Umbilical cord (tissue), 1 donor: ENCODE measurements at regions not wholly inside any gene's neighbourhood (a gene's known extent, or its start where the extent isn't known, plus 50 kb on each side); places are given as distances from the start of the nearest gene placed in this dataset.
"Not testable (repeated sequence)": the region's sequence is repeated elsewhere in the genome, so short reads cannot be mapped to it uniquely, and the experiment has no call there.

Experiments
- DNase-seq: peaks from one replicate; pipeline ENCODE4 v3.0.0-alpha.2; 2015; ENCODE audit warnings: low spot score

GRCh38 chr9:85212887-85213286, 528.9 kb downstream of the AGTPBP1 start:
- DNase-seq = no peak

DNA sequence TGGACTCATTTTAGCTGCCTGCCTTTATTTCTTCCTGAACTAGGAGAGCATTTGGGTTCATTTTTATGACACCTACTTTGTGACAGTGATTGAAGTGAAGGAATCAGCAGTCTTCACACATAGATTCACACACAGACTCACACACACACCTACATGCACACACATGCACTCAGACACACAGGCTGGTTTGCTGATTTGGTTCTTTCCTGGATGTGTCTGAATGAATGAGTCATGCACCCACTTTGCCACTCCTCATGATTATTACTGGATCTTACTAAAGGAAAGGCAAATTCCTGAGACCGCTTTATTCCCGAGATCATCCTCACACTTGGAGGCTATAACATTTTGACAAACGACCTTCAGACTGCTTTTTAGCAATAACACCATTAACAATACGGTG, 529.5 kb downstream of the AGTPBP1 start:
- DNase-seq = peak; percentile 42

DNA sequence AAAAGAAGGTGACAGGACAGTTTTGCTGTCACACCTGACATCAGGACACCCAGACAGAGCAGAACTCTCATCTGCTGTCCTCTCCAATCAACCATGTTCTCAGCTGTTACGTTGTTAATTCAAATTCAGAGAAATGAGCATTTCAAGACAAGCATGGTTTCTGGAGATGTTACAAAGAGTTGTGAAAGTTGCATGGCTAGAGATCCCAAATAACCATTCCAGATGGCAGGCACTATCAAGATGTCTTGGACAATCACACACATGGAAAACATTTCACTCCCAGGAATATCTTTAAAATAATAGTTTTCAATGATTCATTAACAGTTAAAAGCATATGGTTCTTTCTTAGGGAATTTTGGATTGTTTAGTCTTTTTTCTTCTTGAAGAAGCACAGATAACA, 533.1 kb downstream of the AGTPBP1 start:
- no peak for DNase-seq

DNA sequence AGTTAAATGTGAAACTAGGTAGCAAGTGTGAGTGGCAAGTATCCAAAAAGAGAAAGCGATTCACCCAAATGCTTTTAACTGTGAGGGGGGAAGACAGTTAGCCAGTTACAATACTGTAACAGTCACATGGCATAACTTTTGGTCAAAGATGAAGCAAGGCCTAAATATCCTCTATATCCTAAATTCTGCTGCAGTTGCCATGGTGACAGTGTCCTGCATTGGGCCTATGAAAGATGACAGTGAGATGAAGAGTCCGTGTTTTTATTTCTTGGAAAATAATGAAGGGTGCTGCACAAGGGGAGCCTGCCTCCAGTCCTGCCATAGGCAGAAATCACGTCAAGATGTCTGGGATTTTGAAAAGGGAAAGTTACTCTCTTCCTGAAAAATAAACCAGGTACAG, 534.6 kb downstream of the NTRK2 start:
- DNase-seq = no peak

- DNase-seq = no peak
These were observed 533.1 kb downstream of the NTRK2 start for GRCh38 chr9:85202596-85202995.

DNA sequence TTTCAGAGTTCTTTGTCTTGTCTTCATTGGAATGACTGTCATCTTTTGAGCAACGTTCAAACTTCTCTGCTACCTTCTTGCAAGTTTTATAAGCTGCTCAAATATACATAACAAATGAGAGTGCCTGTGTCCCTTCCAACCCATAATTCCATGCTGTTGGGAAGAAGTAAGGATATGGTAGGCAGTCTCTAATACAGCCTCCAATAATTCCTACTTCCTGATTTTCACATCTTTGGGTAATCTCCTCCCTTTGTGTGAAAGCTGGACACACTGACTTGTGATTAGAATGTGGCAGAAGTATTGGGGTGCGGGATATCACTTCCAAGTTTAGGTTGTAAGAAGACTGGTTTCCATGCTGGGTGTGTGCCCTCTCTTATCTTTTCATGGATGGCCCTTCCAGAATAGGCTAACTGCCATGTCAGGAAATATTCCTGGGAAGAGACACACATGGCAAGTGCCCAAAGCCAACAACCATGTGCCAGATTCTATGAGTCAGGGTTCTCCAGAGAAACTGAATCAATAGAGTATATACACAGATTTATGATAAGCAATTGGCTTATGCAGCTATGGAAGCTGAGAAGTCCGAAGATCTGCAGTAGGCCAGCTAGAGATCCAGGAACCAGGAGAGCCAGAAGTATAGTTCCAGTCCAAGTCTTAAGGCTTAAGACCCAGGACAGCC, 531.3 kb downstream of the NTRK2 start:
- no peak for DNase-seq

DNA sequence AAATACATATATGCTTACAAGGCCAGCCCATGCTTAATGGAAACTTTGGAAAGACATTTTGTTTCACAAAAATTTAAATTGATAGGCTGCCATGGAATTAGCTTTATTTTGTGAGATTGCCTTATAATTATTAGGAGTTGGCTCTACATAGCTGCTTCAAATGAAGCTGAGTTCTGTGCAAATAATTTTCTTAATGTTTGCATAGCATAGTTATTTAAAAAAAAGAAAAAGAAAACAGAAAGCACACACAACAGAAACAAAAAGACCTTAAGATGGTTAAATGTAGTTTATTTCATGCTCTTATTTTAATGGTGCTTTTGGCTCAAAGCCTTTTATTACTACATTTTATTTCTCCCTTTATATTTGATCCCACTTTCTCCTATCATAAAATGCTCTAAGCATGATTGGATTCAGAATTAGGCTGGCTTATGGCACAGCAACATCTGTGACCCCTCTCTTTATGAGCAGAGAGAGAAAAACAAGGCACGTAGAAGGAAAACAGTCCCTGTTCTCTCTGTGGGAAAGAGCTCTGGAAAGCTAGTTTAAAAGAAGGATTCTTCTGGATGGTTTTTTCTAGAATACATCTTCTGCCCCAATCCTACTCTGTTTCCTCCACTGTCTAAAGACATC, 530.5 kb downstream of the NTRK2 start:
- peak; percentile 30 for DNase-seq

DNA sequence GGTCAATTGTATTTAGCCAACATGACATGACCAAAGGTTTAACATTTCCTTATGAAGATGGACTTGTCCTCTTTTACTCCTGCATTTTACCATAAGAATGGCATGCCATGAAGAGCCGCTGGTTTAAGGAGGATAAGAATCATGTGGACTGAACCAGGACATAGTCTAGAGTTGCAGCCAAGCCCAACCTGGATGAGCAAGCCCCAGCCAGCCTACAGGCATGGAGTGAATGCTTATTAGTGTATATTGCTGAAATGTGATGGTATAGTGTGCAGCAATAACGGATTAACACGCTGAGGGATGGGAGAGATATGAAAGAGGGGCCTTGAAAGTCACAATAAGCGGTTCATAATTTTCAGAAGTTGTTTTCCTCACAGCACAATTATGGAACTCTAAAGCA, 523.2 kb downstream of the NTRK2 start:
- no peak for DNase-seq

- no peak for DNase-seq
These were observed 516.7 kb downstream of the NTRK2 start for GRCh38 chr9:85186218-85186585.

DNA sequence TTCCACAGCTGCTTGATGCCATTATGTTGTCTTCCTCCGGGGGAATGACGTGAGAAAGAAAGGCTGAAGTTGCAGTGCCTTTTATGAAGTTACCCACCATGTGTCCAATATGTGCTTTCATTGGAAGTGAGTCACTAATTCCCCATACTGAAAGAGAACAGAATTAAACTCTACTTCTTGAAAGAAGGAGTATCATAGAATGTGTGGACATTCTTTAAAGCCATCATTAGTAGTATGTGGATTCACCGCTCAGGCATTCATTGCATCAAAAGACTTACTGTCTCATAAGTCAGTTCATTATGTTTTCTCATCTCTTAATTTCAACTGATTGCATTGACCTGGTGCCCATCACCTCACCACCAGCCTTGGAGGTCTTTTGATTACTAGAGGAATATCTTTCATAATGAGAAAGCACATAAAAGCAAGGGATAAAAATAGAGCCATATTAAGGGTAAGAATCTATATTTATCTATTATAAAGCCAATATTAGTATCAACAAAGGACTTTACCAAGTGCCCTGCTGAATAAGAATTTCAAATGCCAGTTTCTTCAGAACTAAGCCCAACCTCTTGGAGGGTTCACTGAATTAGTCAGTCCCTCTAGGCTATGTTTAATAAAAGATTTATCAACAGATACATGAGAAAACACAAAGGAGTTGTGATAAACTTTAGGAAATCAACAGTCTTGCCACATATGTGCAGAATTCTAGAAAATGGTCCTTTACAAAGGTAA, 516.1 kb downstream of the NTRK2 start:
- no peak for DNase-seq

DNA sequence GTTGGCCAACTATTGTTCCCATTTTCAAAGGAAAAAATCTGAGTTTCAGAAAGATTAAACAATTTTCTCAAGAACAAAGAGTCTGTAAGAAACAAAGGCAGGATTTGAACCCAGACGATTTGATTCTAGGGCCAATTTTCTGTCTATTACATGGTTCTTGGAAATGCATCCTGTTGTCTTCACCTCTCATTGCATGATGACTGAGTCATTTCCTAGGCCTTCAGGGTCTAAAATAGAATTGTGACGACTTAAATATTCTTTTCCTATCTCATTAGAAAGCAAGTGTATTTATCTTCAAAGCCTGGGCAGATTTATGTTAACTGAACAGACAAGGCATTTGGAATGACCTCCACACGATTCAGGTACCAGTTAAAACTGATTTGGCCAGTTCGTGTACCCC, 512.9 kb downstream of the NTRK2 start:
- DNase-seq = no peak

DNA sequence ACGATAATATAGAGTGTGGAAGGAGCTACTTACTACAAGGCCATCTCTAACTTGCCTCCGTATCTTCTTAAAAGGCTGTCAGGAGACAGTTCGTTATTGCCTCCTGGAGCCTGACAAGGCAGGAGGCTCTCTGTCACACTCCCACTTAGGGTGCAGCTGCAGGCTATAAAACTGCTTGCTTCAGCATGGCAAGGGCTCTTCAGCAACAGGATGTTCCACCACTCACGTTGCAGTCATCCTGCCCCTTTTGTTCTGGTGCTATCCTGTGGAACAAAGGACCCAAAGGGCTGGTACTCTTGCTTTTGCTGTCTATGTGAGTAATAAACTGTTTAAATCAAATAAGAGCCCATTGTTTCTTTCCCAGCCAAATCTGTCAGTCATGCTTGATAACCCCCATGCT, 508.9 kb downstream of the NTRK2 start:
- no peak for DNase-seq

GRCh38 chr9:85173967-85174366, 504.4 kb downstream of the NTRK2 start:
- DNase-seq = peak; percentile 72

DNA sequence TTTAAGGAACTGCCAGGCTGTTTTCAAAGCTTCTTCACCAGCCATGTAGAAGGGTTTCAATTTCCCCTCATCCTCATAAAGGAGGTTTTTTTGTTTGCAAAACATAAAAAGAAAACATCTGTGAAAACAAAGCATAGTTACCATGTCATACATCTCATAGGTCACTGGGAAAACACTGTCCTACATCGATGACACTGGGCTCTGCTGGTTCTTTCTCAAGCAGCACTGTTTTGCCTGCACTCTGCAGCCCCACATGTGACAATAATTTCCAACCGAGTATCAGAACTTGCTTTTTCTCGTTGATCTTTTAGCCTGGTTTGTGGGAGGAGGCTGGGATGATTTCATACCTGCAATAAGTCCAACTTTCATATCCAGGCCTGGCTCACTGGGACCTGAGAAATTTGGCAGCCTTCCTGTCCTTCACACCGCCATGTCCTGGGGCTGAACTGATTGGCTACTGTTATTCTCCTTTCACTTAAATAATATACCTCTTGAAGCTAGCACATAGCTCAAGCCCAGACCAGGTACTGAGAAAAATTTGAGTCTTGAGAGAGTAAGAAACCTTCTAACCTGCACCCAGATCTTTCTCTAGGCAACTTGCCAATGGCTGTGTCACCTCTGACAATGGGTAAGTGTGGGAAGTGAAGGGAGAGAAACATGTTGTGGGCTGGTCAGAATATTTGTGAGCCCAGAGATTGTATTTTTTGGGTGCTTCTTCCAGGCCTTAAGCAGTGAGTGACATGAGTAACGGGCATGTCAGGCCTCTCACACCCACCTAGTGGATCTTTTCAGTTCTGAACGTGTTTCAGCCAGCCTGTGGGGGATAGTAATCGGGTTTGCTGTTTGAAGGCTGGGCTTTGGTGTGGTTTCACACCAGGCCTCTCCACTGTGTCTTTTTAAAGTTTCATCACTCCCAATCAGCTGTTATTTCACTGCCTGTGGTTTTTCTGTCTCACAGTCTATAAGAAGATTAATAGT, 502.8 kb downstream of the NTRK2 start:
- DNase-seq = peak; percentile 26

- DNase-seq = no peak
These were observed 501.6 kb downstream of the NTRK2 start for GRCh38 chr9:85171163-85171562.

DNA sequence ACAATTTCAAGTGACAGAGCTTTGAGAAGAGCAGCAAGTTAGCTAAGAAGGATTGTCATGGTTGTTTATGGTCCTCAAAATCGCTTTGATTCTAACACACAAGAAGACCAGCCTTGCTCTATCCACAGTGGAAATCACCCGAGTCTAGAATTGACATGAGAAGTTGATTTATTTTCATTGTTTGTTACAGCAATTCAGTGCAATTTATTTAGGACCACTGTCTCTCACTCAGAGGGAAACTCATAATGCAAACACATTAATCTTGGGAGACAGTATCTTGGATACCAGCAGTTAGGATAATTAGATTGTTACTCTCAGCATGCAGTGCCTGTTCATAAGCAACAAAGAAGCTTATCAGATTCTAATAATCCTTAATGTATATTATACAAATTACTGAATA, 498.9 kb downstream of the NTRK2 start:
- no peak for DNase-seq

DNA sequence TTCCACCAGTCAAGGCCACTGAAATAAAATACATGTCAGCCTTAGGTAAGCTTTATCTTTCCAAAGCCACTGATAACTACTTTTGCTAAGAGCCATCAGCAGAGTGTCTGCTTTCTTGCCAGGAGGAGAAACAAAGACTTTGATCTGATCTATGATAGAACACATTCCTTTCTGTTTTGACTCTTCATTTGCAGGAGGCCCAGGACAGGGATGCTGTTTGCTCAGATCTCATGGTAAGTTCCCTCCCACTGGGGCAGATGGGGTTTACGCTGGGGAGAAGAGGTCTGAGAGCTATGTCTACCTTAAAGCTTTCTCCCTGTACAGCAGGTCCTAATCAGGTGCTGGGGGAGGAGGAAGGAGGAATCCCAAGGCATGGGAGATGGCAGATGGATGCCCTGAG, 497.6 kb downstream of the NTRK2 start:
- DNase-seq = peak; percentile 15

DNA sequence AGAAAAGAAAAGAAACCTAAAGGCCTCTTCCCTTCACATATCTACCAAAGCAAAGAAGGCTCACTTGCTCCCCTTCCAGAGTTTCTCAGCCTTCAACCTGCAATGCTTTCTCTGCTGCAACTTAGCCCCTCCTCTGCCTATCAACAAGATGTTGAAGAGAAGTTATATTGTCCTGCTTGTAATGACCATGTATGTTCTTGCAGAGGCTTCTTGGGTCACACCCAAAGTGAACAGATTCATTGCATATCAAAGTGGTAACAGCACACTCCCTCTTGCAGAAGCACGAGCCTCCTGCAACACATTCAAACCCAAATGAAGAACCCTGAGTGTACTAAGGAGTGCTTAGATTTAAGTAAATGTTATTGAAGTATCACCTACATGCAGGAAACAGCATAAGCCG, 494.3 kb downstream of the NTRK2 start:
- DNase-seq = no peak

- DNase-seq = no peak
These were observed 493.9 kb downstream of the NTRK2 start for GRCh38 chr9:85163415-85163814.

DNA sequence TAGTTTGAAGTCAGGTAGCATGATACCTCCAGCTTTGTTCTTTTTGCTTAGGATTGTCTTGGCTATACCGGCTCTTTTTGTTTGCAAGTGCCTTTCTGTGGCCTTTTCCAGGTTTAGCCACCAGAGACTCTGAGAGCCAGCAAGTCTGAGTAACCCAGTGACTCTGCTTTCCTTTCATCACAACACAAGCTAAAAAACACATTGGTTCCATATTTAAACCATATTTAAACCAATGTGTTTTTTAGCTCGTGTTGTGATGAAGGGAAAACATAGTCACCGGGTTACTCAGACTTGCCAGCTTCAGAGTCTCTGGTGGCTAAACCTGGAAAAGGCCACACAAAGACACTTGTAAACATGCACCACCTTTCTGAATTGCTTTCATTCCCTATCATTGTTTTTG, 493.3 kb downstream of the NTRK2 start:
- DNase-seq = no peak

- not testable (repeated sequence) for DNase-seq
These were observed 491.4 kb downstream of the NTRK2 start for GRCh38 chr9:85160944-85161343.

- no peak for DNase-seq
These were observed 489.0 kb downstream of the NTRK2 start for GRCh38 chr9:85158512-85158911.
